Fibroblast of peridontal ligament (primary cell): ENCODE measurements at regions not wholly inside any gene's neighbourhood (a gene's known extent, or its start where the extent isn't known, plus 50 kb on each side); places are given as distances from the start of the nearest gene placed in this dataset.

Source experiments
- DNase-seq: peaks from one replicate; pipeline ENCODE4 v3.0.0-alpha.2; 2010; ENCODE audit errors: extremely low read depth

DNA sequence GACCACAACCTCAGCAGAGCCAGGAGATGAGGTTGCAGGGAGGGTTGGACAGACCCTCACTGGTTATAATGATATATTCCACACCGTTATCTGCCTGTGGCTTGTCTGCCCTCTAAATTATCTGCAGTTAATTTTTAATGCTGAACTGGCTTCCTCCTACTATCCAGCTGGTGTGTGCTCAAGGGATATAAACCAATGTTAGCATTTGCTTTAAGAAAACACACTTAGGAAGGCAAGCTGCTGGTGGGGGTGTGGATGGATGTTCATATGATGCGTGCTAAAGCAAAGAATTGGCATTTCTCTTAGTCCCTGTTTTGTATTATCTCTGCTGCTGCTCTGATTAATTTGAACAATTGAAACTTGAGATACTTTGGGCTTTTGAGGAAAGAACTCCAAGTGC lies 132.2 kb upstream of the NPVF start:
- DNase-seq: no peak

DNA sequence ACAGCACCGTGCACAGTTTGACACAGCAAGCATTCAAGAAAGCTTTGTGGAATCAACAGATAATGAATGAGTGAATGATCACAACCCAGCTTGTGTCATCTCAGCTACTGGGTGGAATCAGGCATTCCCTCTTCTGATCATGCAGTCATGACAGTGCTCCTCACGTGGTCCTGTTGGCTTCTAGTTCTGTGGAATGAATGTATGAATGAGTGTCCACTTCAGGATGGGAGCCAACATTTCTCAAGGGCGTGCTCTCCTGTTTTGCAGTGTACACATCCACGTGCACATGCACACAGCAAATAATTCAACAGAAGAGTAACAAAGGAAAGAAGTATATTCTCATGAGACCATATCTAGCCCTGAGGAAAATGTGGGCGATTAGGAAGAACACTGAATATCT lies 133.1 kb upstream of the NPVF start:
- no peak for DNase-seq

GRCh38 chr7:25361863-25362262 lies 133.6 kb upstream of the NPVF start:
- no peak for DNase-seq

- DNase-seq: no peak
Observed at GRCh38 chr7:25368599-25369201, 140.4 kb upstream of the NPVF start.

DNA sequence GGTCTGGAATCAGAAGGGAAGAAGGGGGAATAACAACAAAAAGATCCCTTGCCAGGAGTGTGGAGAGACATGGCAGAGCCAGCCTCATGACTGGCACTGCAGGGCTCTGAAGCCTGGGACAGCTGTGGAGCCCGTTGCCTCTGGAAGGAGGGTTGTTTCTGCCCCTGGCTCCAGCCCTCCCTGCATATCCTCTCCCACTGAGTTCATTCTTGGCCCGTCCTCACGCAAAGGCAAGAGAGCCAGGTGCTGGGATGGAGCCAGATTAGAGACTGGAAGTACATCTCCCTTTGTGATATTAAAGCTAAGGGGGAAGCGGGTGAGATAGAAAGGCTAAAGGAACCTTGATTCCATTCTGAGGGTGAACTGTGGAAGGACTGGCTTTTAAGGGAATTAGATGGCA lies 141.5 kb upstream of the NPVF start:
- DNase-seq: no peak

GRCh38 chr7:25371972-25372371 lies 143.7 kb upstream of the NPVF start:
- no peak for DNase-seq

DNA sequence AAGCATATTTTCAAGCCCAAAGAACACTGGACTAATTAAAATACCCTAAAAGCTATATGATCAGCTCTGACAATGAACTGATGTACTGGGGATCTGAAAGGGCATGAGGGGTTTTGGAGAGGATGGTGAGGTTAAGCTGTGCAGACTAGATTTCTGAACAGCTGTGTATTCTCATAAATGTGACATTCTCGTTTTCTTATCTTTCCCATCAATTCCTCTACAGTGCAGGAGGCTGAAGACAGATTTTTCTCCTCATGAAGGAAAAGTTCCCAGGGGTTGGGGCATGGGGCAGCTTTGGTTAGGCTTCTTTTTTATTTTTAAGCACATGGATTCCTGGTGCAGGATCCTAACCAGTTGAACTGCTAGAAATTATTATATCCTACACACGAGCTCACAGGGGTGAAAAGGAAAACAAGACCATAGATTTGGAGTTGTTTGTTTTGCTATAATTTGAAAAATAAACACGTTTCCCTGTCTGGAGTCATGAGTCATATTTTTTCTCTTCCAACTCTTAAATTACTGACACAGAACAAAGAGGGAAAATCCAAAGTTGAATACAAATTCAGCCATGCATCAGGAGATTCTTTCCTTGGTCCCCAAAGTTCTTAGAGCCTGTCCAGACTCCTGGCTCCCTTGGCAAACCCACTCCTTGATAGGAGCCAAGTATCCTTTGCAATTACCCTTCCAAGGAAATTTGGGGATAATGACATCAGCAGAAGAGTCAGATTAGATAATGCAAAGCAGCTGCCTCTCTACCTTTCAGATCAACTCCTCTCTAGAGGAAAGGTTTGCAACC lies 147.7 kb upstream of the NPVF start:
- no peak for DNase-seq

- DNase-seq: no peak
Observed at GRCh38 chr7:25379351-25380300, 151.3 kb upstream of the NPVF start.

GRCh38 chr7:25381818-25382589 lies 153.7 kb upstream of the NPVF start:
- no peak for DNase-seq

GRCh38 chr7:25382869-25383268 lies 154.6 kb upstream of the NPVF start:
- no peak for DNase-seq

DNA sequence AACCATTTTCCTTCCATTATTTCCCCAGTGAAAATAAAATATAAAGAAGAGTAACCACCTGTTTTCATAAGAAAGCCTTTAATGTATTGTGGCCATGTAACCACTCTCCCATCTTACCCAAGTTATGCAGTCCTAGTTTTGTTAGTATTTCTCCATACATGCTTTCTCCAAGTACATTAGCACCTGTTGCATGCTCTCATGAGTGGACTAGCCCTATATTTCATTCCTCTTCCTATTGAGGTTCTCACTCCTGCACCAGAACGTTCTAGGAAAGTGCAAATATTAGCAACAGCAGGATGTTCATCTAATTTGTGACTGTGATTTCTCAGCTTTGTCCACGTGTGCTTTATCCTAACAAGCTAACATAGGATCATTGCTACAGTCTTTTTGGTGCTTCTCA lies 155.1 kb upstream of the NPVF start:
- DNase-seq: no peak

DNA sequence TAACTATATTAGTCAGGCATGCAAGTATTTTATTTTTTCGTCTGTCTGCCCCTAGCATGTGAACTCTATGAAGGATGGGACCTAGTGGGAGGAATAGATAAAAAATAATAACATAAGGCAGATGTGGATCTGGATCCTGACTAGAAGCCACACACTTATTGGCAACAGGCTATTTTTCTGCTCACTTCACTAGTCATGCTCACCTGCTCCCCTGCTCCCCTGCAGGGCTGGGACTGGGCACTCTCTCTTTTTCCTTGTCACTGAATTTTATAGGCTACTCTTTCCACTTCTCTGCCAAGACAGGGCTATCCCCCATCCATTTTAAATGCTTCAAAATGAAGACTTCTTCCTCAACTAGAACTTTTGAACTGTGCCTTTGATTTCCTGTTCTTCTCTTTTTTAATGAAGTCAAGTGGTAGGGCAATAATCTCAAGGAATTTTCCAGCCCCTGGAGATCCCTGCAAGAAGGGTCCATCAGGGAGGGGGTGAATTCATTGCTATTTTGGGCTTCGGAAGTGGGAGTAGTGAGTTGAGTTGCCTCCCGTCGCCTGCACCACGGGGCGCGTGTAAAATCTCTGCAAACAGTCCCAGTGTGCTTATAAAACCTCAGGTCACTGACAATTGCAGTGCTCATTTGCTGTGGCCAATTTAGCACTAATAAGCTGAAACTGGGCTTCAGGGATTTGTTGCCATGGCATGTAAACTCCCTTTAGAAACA lies 156.7 kb upstream of the NPVF start:
- DNase-seq: no peak

DNA sequence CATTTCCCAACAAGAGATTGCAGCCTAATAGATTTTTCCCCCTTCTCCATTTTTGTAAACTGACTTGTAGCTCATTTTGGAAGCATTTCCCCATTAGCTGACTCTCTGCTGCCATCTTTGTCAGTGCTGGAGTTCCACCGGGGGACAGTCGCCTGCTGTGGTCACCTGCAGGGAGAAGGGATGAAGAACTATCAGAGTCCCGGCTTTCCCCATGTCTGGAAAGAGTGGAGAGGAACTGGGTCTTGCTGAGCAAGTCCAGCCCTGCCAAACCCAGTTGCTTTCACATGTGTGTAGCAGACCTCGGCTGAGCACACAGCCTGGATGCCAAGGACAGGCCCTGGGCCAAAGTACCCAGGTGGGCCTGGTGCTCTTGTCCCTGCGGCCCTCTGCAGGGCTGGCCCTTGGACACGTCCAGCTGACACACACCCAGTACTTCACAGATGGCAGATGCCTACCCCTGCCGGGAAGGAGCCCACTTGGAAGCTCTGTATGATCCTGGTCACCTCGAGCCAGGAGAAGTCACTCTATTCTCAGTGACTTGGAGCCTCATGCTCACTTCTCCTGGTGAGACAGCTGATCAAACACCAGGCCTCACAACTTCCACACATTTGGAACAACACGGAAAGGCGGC lies 157.3 kb upstream of the NPVF start:
- no peak for DNase-seq

DNA sequence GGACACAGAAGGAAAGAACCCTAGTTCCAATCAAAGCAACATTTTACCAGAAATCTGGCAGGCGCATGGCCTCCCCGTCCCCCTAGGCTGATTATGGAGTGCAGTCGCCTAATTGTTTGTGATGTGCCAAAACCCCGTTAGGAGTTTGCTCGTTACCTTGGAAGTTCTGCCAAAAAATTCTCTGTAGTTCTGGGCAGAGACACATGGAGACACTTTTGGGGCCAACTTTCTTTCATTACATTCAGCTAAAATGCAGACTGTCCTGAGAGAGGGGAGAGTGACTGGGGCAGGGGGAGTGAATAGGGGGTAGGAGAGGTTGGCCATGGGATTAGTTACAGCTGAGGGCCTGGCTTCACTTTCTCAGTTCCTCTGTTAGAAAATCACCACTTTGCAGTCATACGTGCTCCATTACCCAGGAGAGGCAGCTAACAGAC lies 158.0 kb upstream of the NPVF start:
- no peak for DNase-seq

DNA sequence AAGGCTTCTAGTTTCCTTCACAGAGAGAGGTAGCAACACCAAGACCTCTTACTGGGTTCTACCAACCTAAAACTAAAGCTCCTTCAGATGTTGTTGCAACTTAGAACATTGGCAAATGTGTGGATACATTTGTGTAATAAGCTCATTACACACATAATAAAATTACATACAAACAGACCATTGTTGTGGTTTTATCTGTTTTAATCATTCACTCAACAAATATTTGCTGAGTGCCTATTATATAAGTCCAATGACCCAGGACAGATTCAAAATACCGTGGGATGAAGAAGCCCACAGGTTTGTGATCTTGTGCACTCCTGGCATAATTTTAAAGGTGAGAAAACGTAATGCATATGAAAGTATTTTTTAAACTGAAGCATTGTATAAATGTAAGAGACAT lies 160.4 kb upstream of the NPVF start:
- DNase-seq: no peak

DNA sequence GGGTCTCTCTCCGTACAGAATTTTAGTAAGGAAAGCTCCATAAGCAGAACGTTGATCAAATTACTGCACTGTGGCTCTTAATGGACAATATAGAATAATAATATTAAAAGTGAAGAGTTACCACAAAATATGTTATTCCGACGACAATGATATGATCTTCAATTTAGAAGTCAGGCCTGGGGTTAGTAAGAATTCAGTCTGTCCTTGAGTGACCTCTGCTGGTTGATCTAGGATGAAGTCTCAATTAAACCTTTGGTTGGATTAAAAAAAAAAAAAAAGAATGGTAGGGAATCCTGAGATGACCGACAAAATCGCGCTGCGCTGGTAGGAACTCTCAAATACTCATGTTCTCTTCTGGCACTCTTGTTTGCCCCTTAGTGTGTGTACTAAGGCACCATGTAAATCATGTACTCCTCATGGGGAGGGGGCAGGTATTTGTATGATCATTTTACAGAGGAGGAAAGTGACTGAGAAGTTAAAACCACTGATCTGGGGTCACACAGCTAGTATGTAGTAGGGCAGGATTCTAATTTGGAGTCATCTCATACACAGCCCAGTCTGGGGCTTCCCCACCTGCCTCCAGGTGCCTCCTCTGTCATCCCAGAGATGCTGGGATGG lies 161.3 kb upstream of the NPVF start:
- peak; percentile 68 for DNase-seq

DNA sequence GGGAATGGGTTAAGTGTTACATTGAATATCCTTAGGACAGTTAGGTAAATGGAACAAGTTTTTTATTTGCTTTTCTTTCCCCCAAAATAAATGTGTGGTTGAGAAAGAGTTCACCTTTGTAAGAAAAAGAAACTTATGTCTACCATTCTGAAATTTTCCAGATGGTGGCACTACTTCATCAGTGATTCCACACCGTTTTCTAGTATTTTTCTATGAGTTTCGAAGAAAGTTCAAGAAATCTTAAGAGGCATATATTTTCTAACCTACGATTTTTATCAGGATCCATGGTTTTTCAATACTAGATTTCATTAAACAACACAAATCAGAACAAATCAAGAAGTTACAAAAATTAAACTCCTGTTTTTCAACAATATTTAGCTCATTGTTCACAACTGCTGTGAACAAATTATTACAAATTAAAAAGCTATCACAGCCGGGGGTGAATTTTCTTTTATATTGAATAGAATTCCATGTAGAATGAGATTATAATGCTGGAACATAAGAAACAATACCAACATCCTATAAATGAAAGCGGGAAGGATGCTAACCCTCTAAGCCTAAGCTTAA lies 163.1 kb upstream of the NPVF start:
- peak; percentile 66 for DNase-seq

DNA sequence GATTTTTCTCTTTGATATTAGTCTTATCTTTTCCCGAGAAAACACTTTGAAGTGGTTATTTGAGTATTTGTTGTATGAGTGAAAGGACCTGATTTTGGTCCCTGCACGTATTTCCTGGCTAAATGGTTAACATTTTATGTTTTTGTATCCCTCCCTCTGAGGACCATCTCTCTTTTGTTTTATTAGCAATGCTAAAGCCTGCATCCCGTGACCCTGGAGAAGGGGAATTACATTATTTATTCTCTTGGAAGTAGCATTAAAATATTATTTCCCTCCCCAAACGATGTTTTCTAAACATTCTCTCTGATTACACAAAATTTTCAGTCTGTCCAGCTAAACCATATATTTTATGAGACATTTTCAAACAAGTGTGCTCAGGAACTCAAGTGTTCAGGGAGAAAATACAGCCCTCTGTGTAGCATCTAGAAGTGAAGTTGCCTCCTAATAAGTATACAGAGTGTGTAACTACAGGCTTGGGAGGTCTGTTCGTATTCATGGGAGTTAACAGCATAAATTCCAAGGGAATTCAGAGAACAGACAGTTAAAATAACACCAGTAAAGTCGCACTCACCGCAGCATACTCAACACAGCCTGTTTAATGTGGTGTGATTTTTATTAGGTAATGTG lies 163.8 kb upstream of the NPVF start:
- DNase-seq: no peak

- no peak for DNase-seq
Observed at GRCh38 chr7:25392588-25393338, 164.5 kb upstream of the NPVF start.
